Activated CD8-positive, alpha-beta T cell treated with anti-CD3 and anti-CD28 coated beads for 36 hours (primary cell): ENCODE measurements at regions not wholly inside any gene's neighbourhood (a gene's known extent, or its start where the extent isn't known, plus 50 kb on each side); places are given as distances from the start of the nearest gene placed in this dataset.

Source experiments
- ATAC-seq: fragments of 200-7000 bp; cut with Tn5 transposase; one replicate; pipeline ENCODE4 v1.10.0; 2021; ENCODE audit warnings: mild to moderate bottlenecking, moderate library complexity
- CTCF ChIA-PET: fragments of 350-600 bp; sonication (Branson Sonifier 250); formaldehyde crosslinking; loops from one replicate; lab custom pipeline; 2021; ENCODE audit warnings: antibody characterized with exemption; lab: Charles Lee
- POLR2A ChIA-PET: fragments of 350-600 bp; sonication (Branson Sonifier 250); formaldehyde crosslinking; loops from one replicate; lab custom pipeline; 2021; ENCODE audit warnings: antibody characterized with exemption; lab: Charles Lee
- DNase-seq: peaks from one replicate; pipeline ENCODE4 v3.0.0-alpha.2; 2020
- H3K27ac Mint-ChIP-seq: one replicate; pipeline ENCODE4 v1.8.0; 2021; ENCODE audit warnings: mild to moderate bottlenecking, mixed read lengths
- H3K27me3 Mint-ChIP-seq: one replicate; pipeline ENCODE4 v1.8.0; 2021; ENCODE audit warnings: mixed read lengths
- H3K36me3 Mint-ChIP-seq: one replicate; pipeline ENCODE4 v1.8.0; 2021; ENCODE audit warnings: low read depth, mixed read lengths
- H3K4me1 Mint-ChIP-seq: one replicate; pipeline ENCODE4 v1.8.0; 2021; ENCODE audit warnings: low read depth, mixed read lengths
- H3K4me3 Mint-ChIP-seq: one replicate; pipeline ENCODE4 v1.8.0; 2021; ENCODE audit warnings: mild to moderate bottlenecking, moderate library complexity, mixed read lengths
- H3K9me3 Mint-ChIP-seq: one replicate; pipeline ENCODE4 v1.8.0; 2021; ENCODE audit warnings: mixed read lengths
- intact Hi-C: fragments of 100-400 bp; cut with micrococcal nuclease; formaldehyde crosslinking; loops from one replicate; pipeline ENCODE4 v1.10.0; 2022
- TF ChIP-seq, protein P1 (sequence below): fragments of 200-600 bp; IDR thresholded peaks from one replicate; pipeline ENCODE4 v1.8.0; 2022; ENCODE audit warnings: antibody characterized with exemption, mild to moderate bottlenecking

DNA sequence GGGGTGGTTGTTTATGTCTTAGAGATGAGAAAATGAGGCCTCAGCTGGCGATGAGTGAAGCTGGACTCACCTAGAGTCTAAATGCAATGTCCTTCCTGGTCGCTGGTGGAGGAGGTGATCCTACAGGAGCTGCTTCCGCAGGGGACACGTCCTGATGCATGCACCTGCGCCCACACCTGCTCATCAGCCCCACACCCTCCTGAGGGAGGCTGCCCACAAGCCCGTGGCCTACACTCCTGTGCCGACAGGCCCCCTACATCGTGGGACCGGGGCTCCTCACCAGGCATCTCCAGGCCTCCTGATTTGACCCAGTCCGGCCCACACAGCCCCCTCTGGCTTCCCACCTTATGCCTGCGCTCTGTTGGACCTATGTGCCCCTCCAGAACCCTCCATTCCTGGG is 857.2 kb downstream of the TBC1D22A start:
- intact Hi-C loops: no loop called here
- Mint-ChIP-seq H3K36me3 (no peaks in the 10 kb centered on the region), H3K4me3 (no peak overlapping the region), H3K9me3 (no peaks in the 10 kb centered on the region), H3K4me1 (no peaks in the 10 kb centered on the region), H3K27me3 (peaks cover 2% of the 10 kb centered on the region), H3K27ac (no peak overlapping the region)
- DNase-seq: no peak
- TF ChIP-seq, protein P1, sequence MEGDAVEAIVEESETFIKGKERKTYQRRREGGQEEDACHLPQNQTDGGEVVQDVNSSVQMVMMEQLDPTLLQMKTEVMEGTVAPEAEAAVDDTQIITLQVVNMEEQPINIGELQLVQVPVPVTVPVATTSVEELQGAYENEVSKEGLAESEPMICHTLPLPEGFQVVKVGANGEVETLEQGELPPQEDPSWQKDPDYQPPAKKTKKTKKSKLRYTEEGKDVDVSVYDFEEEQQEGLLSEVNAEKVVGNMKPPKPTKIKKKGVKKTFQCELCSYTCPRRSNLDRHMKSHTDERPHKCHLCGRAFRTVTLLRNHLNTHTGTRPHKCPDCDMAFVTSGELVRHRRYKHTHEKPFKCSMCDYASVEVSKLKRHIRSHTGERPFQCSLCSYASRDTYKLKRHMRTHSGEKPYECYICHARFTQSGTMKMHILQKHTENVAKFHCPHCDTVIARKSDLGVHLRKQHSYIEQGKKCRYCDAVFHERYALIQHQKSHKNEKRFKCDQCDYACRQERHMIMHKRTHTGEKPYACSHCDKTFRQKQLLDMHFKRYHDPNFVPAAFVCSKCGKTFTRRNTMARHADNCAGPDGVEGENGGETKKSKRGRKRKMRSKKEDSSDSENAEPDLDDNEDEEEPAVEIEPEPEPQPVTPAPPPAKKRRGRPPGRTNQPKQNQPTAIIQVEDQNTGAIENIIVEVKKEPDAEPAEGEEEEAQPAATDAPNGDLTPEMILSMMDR: no peak
- POLR2A ChIA-PET: no interaction called here
- no peak for ATAC-seq
- CTCF ChIA-PET: no interaction called here

DNA sequence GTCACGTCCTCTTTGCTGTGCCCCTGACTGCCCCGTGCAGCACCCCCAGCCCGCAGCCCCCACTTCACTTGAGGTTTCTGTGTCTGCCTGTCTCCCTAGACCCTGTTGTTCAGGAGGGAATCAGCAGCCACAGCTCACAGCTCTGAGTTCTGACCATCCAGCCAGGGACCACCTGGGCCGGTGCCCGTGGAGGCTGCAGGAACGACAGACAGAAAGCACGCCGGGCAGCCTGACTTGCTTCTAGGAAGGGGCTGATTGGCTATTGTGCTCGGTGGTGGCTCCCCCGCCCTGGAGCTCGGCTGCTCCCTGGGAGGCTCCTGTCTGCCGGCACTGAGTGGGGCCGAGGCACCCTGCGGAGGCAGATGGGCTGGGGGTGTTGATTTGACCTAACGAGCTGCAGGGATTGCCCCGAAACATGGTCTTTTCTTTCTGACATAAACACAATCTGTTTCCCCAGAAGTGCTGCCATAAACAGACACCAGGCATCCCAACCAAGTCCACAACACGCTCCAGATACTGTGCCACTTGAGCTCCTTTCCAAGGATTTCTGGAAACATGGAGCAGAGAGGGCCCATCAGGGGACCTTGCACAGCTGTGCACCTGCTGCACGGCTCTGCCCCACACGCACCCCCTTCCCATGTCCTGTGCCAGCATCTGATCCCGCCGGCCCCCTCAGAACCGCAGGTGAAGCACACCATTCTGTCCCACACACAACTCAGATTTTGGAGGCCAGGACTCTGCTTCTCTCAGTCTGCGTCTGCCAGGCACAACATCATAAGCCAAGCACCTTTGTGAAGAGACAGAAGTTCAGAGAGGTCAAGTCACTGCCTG is 855.9 kb downstream of the TBC1D22A start:
- TF ChIP-seq, protein P1: no peak
- H3K36me3 Mint-ChIP-seq: no peaks in the 10 kb centered on the region
- ChIA-PET POLR2A (no interaction called here), CTCF (no interaction called here)
- peaks cover 2% of the 10 kb centered on the region for H3K27me3 Mint-ChIP-seq
- no peak for DNase-seq
- H3K4me3 Mint-ChIP-seq: no peak overlapping the region
- intact Hi-C loops: no loop called here
- no peak for ATAC-seq
- H3K4me1 Mint-ChIP-seq: no peaks in the 10 kb centered on the region
- no peak overlapping the region for H3K27ac Mint-ChIP-seq
- H3K9me3 Mint-ChIP-seq: no peaks in the 10 kb centered on the region

DNA sequence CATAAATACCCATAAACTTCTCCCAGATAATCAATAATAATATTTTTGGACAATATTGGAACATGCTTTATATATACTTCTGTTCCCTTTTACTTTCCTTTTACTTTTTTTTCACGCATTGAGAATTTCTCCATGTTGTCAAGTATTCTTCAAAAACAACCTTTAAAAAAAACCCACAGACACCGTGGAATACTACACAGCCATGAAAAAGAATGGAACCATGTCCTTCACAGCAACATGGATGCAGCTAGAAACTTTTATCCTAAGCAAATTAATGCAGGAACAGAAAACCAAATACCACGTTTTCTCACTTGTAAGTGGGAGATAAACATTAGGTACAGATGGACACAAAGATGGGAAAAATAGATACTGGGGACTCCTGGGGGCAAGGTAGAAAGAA is 854.7 kb downstream of the TBC1D22A start:
- intact Hi-C loops: no loop called here
- no peak overlapping the region for H3K27ac Mint-ChIP-seq
- no peak overlapping the region for H3K4me3 Mint-ChIP-seq

DNA sequence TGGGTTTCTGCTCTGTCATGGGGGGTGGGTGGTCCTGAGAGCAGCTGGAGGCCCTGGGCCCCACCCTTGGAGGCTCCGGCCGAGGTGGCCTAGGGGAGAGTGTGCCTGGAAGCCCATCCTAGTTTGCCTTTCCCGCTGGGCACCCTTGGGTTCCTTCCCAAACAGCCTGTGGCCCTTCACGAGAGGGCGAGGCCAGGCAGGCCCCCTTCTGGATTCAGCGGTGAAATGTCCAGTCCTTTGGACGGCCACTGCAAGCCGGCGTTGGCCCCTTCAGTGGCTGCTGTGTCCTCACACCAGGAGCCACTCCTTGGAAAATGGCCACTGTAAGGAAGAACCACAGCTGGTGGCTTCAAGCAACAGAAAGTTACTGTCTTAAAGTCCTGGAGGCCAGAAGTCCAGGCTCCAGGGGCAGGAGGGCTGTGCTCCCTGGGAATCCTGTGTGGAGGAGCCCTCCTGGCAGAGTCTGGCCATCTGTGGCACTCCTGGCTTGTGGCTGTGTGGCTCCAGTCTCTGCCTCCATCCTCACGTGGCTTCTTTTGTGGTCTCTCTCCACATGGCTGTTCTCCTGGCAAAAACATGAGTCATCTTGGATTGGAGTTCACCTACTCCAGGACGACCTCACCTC is 854.1 kb downstream of the TBC1D22A start:
- POLR2A ChIA-PET: no interaction called here
- CTCF ChIA-PET: no interaction called here
- intact Hi-C loops: no loop called here
- Mint-ChIP-seq H3K9me3 (no peaks in the 10 kb centered on the region), H3K36me3 (no peaks in the 10 kb centered on the region), H3K27me3 (no peaks in the 10 kb centered on the region), H3K4me3 (no peak overlapping the region), H3K4me1 (no peaks in the 10 kb centered on the region), H3K27ac (no peak overlapping the region)
- ATAC-seq (no peak), DNase-seq (no peak)
- TF ChIP-seq, protein P1: no peak

More for the DNA sequence above, 854.7 kb downstream of the TBC1D22A start:
- DNase-seq (no peak), ATAC-seq (no peak)
- TF ChIP-seq, protein P1: no peak
- Mint-ChIP-seq H3K4me1 (no peaks in the 10 kb centered on the region), H3K9me3 (no peaks in the 10 kb centered on the region), H3K36me3 (no peaks in the 10 kb centered on the region), H3K27me3 (peaks cover under 1% of the 10 kb centered on the region)
- ChIA-PET CTCF (no interaction called here), POLR2A (no interaction called here)

DNA sequence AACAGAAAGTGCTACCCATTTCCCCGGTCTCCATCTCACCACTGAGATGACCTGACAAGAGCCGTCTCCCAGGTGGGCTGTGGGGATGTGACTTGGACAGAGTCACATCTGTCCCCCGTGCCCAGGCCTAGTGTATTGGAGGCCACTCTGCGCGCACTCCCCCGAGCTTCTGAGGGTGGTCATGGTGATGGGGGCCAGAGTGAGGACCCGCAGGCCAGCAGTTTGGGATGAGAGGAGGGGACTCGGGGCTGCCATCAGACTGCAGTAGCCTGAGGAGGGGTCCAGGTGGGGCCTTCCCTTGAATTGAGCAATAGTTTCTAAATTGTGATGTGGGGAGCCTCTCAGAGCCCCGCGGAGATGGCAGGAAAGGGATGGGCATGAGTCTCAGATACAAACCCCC is 852.6 kb downstream of the TBC1D22A start:
- DNase-seq: no peak
- Mint-ChIP-seq H3K9me3 (no peaks in the 10 kb centered on the region), H3K4me3 (no peak overlapping the region), H3K4me1 (no peaks in the 10 kb centered on the region), H3K36me3 (no peaks in the 10 kb centered on the region), H3K27ac (no peak overlapping the region), H3K27me3 (no peaks in the 10 kb centered on the region)
- ChIA-PET CTCF (no interaction called here), POLR2A (no interaction called here)
- TF ChIP-seq, protein P1: no peak
- no peak for ATAC-seq
- intact Hi-C loops: no loop called here
